Lower leg skin (tissue), 4 donors: ENCODE measurements at regions not wholly inside any gene's neighbourhood (a gene's known extent, or its start where the extent isn't known, plus 50 kb on each side); places are given as distances from the start of the nearest gene placed in this dataset.
"Not testable (repeated sequence)": the region's sequence is repeated elsewhere in the genome, so short reads cannot be mapped to it uniquely, and the experiment has no call there.

ENCODE experiments used
- DNase-seq, 2 donors: peaks; one replicate each; pipeline ENCODE4 v3.0.0-alpha.2; 2019; ENCODE audit warnings: low spot score in 2 of 2
- H3K4me3 ChIP-seq: fragments of 200-600 bp; sonication (generic); 2 replicates; pipeline ENCODE4 v1.5.1; 2017; ENCODE audit warnings: mild to moderate bottlenecking, low read depth; ENCODE audit not compliant: poor library complexity, severe bottlenecking
- CTCF ChIP-seq, 3 donors: fragments of 450-650 bp; IDR thresholded peaks; one replicate each; pipeline ENCODE4 v1.5.1; 2016; ENCODE audit warnings: antibody characterized with exemption in 3 of 3, mild to moderate bottlenecking in 3 of 3, moderate library complexity in 2 of 3
- POLR2A ChIP-seq, 2 donors: fragments of 450-650 bp; IDR thresholded peaks; one replicate each; pipeline ENCODE4 v1.6.1; 2016 to 2017; ENCODE audit warnings: antibody characterized with exemption in 2 of 2, mild to moderate bottlenecking in 1 of 2, moderate library complexity in 1 of 2
- WGBS, 2 donors: methylation state at CpG; one replicate each; pipeline ENCODE4 v1.1.5; 2018; 5-methylcytosine and 5-hydroxymethylcytosine counted together
- intact Hi-C: fragments of 100-400 bp; cut with DNase I; formaldehyde crosslinking; loops from one replicate; pipeline ENCODE4 v1.15.0; 2023; ENCODE audit warnings: low total_unique reads

DNA sequence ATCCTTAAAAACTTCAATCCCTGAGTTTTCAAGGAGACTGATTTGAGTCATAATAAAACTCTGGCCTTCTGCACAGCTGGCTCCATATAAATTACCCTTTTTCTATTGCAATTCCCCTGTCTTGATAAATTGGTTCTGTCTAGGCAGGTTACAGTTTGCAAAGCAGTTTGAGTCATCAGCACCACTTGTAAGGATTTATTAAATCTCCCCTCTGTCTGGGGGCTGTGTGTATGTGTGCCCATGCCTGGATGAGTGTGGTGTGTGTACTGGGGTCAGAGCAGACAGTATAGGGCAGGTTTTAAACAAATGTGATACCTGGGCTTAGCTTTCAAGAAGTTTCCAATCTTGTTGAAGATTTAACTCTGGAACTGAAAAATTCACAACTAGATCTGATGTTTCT lies 228.6 kb downstream of the FNDC1 start:
- no peak overlapping the region for H3K4me3 ChIP-seq
- TF ChIP-seq POLR2A (IDR thresholded peaks at IDR 0.05) (no peak), CTCF (IDR thresholded peaks at IDR 0.05) (no peak)
- intact Hi-C loops = no loop called here
- DNase-seq = no peak

- TF ChIP-seq CTCF (IDR thresholded peaks at IDR 0.05) (no peak), POLR2A (IDR thresholded peaks at IDR 0.05) (no peak)
- no peak overlapping the region for H3K4me3 ChIP-seq
- 88 to 90% methylated on average over 6 of the region's 6 CpGs for WGBS, 2 donors
- intact Hi-C loops = no loop called here
- peak in 1 of 2 donors; percentile 43 for DNase-seq
These were observed 226.4 kb downstream of the FNDC1 start for GRCh38 chr6:159395609-159396008.

- WGBS, 2 donors = 92 to 93% methylated on average over 3 of the region's 3 CpGs
These were observed 223.5 kb downstream of the FNDC1 start for GRCh38 chr6:159392695-159393094.

DNA sequence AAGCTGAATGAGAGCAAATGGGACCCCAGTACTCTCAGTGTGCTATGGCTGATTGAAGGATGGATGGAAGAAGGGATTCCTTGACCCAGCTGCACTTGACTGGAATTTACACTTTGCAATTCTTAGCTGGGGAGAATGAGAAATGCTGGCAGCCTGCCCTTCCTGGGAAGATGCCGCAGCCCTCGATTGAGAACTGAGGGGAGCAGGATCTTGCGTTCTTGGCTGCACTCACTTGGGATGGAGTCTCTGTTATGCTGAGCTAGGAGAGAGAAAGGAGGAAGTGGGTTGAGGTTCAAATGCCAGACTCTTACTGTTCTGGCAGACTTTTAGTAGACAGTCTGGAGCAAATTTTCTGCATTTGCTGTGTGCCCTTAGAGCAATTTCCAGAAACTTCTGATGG lies 221.2 kb downstream of the FNDC1 start:
- TF ChIP-seq POLR2A (IDR thresholded peaks at IDR 0.05) (no peak), CTCF (IDR thresholded peaks at IDR 0.05) (no peak)
- no peak overlapping the region for H3K4me3 ChIP-seq
- no peak for DNase-seq
- WGBS, 2 donors = 53 to 61% methylated on average over 3 of the region's 3 CpGs
- intact Hi-C loops = no loop called here

More at GRCh38 chr6:159392695-159393094, 223.5 kb downstream of the FNDC1 start:
- intact Hi-C loops, H3K4me3 ChIP-seq: not testable (repeated sequence)
- peak in 1 of 2 donors; percentile 50 for DNase-seq

GRCh38 chr6:159389695-159390094 lies 220.5 kb downstream of the FNDC1 start:
- no peak for TF ChIP-seq CTCF (IDR thresholded peaks at IDR 0.05)
- no peak for TF ChIP-seq POLR2A (IDR thresholded peaks at IDR 0.05)
- no peak for DNase-seq
- intact Hi-C loops = no loop called here
- WGBS, 2 donors = 49 to 56% methylated on average over 3 of the region's 3 CpGs
- H3K4me3 ChIP-seq = no peak overlapping the region

GRCh38 chr6:159380114-159380513 lies 210.9 kb downstream of the FNDC1 start:
- no peak overlapping the region for H3K4me3 ChIP-seq
- WGBS, 2 donors = 75 to 89% methylated on average over 1 of the region's 1 CpG
- DNase-seq = peak in 1 of 2 donors; percentile 28
- intact Hi-C loops = no loop called here
- TF ChIP-seq POLR2A (IDR thresholded peaks at IDR 0.05) (no peak), CTCF (IDR thresholded peaks at IDR 0.05) (no peak)
